Lower leg skin (tissue), 3 donors: ENCODE measurements at regions not wholly inside any gene's neighbourhood (a gene's known extent, or its start where the extent isn't known, plus 50 kb on each side); places are given as distances from the start of the nearest gene placed in this dataset.

Experiments
- CTCF ChIP-seq, 3 donors: fragments of 450-650 bp; IDR thresholded peaks; one replicate each; pipeline ENCODE4 v1.5.1; 2016; ENCODE audit warnings: antibody characterized with exemption in 3 of 3, mild to moderate bottlenecking in 3 of 3, moderate library complexity in 2 of 3
- POLR2A ChIP-seq, 2 donors: fragments of 450-650 bp; IDR thresholded peaks; one replicate each; pipeline ENCODE4 v1.6.1; 2016 to 2017; ENCODE audit warnings: antibody characterized with exemption in 2 of 2, mild to moderate bottlenecking in 1 of 2, moderate library complexity in 1 of 2

GRCh38 chr19:30674656-30675055 lies 302.5 kb downstream of the ZNF536 start:
- no peak for TF ChIP-seq CTCF (IDR thresholded peaks at IDR 0.05)
- no peak for TF ChIP-seq POLR2A (IDR thresholded peaks at IDR 0.05)
